ENCODE measurements at regions not wholly inside any gene's neighbourhood (a gene's known extent, or its start where the extent isn't known, plus 50 kb on each side); places are given as distances from the start of the nearest gene placed in this dataset.
"Not testable (repeated sequence)": the region's sequence is repeated elsewhere in the genome, so short reads cannot be mapped to it uniquely, and the experiment has no call there.

GRCh38 chr18:43710135-43710534, 432.8 kb upstream of the SYT4 start:
- DNase-seq (ENCODE audit: low spot score): no peak
- FAIRE-seq: no peak

DNA sequence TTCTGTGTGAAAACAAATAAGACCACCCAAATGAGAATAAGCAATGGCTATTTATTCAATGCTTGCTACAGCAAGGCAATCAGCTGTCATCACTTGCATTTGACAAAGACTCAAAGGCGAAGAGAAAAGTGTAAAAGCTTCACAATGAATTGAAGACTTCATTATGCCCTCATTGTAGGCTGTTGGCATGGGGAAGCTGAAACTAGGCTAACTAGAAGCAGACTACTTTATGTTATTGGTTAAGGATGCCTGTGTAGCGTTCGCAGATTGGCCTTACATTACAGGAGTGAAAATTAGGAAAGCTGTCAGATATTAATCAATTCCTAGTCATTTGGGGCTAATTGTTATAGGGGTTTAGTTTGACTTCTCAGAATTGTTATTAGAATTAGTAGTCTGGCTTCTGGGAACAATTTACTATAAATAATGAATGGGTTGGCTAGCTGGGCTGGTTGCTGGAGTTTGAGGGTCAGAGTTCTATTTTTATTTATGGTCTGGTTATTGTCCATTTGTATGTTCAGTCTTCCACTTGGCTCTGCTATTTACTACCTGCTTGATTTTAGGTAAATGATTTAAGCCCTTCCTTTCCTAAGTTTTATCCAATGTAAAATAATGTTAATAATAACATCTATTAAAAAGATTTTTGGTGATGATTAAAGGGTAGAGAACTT, 437.2 kb upstream of the SYT4 start:
- no peak for DNase-seq (ENCODE audit: low spot score)
- no peak for FAIRE-seq

DNA sequence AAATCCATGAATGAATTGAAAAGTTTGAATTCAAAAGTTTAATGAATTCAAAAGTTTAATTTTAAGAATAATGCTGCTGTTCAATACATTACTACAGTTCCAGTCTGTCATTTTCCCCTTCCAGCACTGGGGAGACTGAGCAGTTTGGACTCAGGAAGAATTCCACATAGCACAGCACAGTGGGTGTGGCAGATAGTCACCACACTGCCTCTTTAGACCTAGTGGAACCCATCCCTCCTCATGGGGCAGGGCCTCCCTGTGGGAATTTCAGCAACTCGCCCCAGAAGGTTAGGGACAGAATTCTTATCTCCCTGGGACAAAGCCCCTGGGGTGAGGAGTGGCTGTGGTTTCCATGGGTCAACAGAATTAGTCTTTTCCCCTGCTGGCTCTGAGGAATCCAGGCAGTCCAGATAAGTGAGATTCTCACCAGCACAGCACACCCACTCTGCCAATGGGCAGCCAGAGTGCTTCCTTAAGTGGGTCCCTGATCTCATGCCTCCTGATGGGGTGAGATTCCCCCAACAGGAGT, 442.0 kb upstream of the SYT4 start:
- DNase-seq (ENCODE audit: low spot score) (no peak), FAIRE-seq (no peak)

DNA sequence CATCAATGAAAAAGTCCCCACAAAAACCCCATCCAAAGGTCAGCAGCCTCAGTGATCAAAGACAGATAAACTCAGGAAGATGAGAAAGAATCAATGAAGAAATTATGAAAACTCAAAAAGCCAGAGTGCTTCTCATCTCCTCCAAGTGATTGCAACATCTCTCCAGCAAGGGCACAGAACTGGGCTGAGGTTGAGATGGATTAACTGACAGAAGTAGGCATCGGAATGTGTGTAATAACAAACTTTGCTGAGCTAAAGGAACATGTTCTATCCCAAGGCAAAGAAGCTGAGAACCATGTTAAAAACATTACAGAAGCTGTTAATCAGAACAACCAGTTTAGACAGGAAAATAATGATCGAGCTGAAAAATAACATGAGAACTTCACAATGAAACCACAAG, 442.8 kb upstream of the SYT4 start:
- DNase-seq (ENCODE audit: low spot score) (no peak), FAIRE-seq (no peak)

GRCh38 chr18:43735570-43735969, 458.3 kb upstream of the SYT4 start:
- DNase-seq (ENCODE audit: low spot score) (no peak), FAIRE-seq (no peak)

DNA sequence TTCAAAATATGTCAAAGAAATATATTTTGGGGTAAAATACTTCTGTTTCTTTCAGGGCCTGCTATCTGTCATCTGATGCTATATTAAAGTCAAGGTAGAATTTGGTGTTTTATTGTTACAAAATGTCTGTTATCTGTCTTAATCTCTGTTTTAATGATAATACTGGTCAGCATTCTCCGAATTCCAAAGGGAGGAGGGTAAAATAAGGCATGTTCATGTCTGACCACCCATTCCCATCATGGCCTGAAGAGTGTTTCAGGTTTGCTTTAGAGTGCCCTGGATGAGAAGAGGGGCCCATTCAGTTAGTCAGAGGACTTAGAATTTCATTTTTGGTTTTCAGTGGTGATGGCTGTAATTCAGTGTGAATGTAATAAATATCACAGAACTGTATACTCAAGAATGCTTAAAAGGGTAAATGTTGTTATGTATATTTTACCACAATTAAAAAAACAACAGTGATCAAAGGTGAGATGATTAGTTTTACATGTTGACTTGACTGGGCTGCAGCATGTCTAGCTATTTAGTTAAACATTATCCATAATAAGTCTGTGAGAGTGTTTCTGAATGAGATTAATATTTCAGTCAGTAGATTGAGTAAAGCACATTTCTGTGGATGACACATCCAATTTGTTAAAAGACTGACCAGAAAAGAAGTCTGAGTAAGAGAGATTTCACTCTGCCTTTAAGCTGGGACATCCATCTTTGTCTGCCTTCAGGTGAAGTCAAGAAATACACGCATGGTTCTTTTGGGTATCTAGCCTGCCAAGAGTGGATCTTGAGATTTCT, 467.9 kb upstream of the SYT4 start:
- DNase-seq (ENCODE audit: low spot score): no peak
- no peak for FAIRE-seq

GRCh38 chr18:43751203-43751602, 473.9 kb upstream of the SYT4 start:
- FAIRE-seq (no peak), DNase-seq (ENCODE audit: low spot score) (no peak)

GRCh38 chr18:43751835-43752234, 474.5 kb upstream of the SYT4 start:
- DNase-seq (ENCODE audit: low spot score): no peak
- FAIRE-seq: no peak

DNA sequence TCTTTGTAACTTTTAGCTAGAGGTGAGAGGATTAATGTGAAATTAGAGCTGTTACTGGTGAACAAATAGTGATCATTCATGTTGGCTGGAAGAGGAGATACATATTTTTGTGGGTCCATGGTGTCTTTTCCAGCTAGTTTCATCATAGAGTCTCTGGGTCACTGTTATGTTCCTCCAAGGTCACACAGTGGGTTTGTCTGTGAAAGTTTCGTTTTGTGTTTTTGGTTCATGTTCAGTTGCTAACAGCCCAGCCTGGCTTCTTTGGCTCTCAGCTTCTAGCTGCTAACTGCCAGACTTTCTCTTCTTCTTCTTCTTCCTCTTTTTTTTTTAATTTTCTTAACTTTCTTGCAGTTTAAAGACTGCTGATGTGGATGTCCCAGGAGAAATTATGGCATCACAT, 480.0 kb upstream of the SYT4 start:
- no peak for FAIRE-seq
- no peak for DNase-seq (ENCODE audit: low spot score)

DNA sequence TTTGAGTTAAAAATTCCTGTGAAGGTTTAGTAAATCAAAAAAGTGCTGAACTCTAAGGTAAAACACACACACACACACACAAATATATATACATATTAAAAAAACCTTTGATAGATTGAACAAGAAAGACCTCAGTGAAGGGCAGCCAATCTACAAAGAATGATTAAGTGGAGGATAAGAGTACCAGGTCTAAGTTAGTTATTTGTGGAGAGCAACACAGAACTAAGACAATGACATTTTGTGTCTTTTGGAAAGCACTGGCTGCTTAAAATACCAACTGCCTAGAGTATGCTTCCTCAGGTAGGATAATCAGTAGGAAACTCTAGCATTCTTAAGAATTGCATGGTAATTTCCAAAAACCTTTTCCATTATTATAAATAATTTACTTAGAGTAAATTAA, 481.4 kb upstream of the SYT4 start:
- DNase-seq (ENCODE audit: low spot score): no peak
- no peak for FAIRE-seq

DNA sequence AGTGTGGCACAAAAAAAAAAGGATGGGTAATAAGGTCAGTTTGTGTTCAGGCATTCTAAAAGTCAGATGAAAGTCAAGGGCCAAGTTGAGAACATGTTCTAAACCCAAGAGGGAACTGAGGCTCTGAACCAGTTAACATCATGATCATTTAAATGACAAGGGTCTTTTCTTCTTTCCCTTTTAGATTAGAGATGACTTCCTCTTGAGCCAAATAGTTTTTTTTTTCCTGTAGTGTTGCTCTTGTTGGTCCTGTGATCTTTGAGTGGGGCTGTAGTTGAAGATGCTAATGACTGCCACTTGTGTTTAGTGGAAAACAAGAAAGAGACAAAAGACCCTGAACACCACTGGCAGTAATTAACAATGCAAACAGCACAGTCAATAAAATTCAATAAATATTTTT, 482.7 kb upstream of the SYT4 start:
- DNase-seq (ENCODE audit: low spot score) (no peak), FAIRE-seq (no peak)

DNA sequence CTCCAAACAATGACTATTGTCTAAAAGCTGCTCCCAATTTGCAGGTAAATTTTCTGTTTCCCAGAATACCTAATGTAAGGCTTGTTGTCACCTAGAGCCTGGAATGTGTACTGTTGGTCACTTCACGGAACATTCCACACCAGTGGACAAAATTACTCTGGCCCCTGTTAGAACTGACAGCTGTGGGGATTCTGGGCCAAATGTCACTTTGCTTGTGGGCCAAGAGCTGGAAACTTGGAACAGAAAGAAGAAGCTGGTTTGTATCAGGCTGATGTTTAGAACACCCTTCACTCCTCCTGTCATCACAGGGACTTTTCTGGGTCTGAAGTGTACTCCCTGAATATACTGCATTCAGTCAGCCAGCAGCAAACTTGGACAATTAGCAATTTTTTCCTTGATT, 495.6 kb upstream of the SYT4 start:
- FAIRE-seq (no peak), DNase-seq (ENCODE audit: low spot score) (no peak)

GRCh38 chr18:43774497-43774896, 497.2 kb upstream of the SYT4 start:
- FAIRE-seq (no peak), DNase-seq (ENCODE audit: low spot score) (no peak)

- DNase-seq (ENCODE audit: low spot score) (no peak), FAIRE-seq (no peak)
Observed at GRCh38 chr18:43775591-43775990, 498.3 kb upstream of the SYT4 start.

- FAIRE-seq (no peak), DNase-seq (ENCODE audit: low spot score) (no peak)
Observed at GRCh38 chr18:43776997-43777396, 499.7 kb upstream of the SYT4 start.

GRCh38 chr18:43777636-43778304, 500.5 kb upstream of the SYT4 start:
- no peak for DNase-seq (ENCODE audit: low spot score)
- no peak for FAIRE-seq

- DNase-seq (ENCODE audit: low spot score) (peak; percentile 13), FAIRE-seq (no peak)
Observed at GRCh38 chr18:43780782-43781340, 503.6 kb upstream of the SYT4 start.

- DNase-seq (ENCODE audit: low spot score): no peak
- no peak for FAIRE-seq
Observed at GRCh38 chr18:43785158-43785557, 507.9 kb upstream of the SYT4 start.

- no peak for DNase-seq (ENCODE audit: low spot score)
- no peak for FAIRE-seq
Observed at GRCh38 chr18:43786893-43787292, 509.6 kb upstream of the SYT4 start.

DNA sequence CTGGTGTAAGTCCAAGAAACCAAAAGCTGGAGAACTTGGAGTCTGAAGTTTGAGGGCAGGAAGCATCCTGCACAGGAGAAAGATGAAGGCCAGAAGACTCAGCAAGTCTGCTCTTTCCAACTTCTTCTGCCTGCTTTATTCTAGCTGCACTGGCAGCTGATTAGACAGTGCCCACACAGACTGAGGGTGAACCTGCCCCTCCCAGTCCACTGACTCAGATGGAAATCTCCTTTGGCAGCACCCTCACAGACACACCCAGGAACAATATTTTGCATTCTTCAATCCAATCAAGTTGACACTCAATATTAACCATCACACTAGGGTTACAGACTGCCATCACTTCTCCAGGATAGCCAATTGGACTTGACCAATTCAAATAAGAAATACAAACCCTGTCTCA, 510.4 kb upstream of the SYT4 start:
- FAIRE-seq; DNase-seq (ENCODE audit: low spot score): not testable (repeated sequence)

DNA sequence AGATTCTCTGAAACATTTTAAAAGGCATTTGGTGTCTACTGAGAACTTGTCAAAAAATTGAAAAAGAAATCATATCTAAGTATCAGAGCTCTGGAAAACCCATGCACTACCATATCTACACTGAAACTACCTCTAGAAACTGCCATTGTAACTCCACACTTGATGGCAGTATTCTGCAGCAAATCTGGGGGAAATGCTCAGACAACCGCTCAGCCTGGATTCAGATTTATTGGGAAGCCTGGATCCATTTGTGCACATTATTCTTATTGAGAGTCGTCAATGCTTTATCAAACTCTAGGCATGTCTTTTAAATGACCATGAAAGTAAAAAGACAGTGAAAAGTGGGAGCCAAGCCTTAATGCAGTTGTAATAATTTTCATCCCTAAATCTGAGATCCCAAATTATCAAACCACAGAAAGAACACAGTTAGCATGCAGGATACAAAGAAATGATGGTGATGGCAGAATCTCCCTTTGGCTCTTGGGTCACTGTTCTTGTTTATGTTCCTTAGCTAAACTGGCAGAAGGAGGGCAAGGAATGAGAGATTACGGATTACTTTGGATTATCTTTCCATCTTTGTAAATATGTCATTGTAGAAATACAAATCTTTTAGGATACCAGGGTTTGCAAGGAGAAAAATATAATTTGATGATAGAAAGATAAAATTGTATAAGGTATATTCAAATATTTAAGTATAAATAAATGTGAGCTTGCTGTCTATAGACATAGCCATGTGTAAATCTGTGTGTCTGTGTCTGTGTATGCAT, 512.1 kb upstream of the SYT4 start:
- FAIRE-seq: no peak
- no peak for DNase-seq (ENCODE audit: low spot score)

Measured in urothelium cell line (cell line).